Jurkat, Clone E6-1 (cell line): ENCODE measurements at regions not wholly inside any gene's neighbourhood (a gene's known extent, or its start where the extent isn't known, plus 50 kb on each side); places are given as distances from the start of the nearest gene placed in this dataset.

Source experiments
- DNase-seq: peaks from one replicate; pipeline ENCODE4 v3.0.0-alpha.2; 2011; ENCODE audit warnings: low read depth, low spot score
- H3K4me3 ChIP-seq: 2 replicates; pipeline ENCODE4 v1.5.1; 2011; ENCODE audit warnings: mild to moderate bottlenecking, low read length, control low read depth, moderate library complexity

- no peak overlapping the region for H3K4me3 ChIP-seq
- DNase-seq, result no peak
These were observed 947.5 kb downstream of the CDH11 start for GRCh38 chr16:64174327-64174726.

- no peak for DNase-seq
- no peak overlapping the region for H3K4me3 ChIP-seq
These were observed 949.2 kb downstream of the CDH11 start for GRCh38 chr16:64172652-64173051.

DNA sequence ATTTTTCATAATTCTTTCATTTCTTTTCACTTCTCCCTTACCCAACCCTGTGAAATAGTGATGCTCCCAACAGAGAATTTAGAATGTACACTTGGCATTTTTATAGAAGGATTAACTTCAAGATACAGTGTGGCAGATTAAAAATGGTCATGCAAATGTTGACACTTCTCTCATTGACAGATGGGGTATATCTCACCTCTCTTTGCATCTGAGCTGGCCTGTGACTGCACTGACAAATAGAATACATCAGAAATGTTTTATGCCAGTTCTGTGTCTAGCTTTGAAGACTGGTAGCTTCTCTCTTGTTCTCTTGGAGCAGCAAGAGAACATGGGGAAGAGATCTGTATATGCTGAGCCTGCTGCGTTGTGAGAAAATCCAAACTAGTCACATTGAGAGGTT lies 949.6 kb downstream of the CDH11 start:
- H3K4me3 ChIP-seq, result no peak overlapping the region
- no peak for DNase-seq

DNA sequence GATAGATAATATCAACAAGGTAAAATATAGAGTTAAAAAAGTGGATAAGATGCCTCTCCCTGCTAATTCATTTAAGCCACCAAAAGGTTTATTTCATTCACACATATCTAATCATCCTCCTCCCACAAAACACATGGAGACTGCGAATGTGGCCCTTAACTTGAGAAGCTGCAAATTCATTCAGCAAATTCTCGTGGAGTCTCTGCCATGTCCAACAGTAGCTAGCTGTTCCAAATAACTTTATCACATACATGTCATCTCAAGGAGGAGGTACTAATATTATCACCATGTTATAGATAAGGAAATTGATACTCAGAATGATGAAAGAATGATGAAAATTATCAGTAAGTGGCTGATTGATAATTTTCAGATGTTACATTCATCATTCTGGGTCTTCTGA lies 950.2 kb downstream of the CDH11 start:
- no peak for DNase-seq
- no peak overlapping the region for H3K4me3 ChIP-seq

GRCh38 chr16:64168371-64168770 lies 953.5 kb downstream of the CDH11 start:
- no peak for DNase-seq

GRCh38 chr16:64167936-64168335 lies 953.9 kb downstream of the CDH11 start:
- no peak overlapping the region for H3K4me3 ChIP-seq

More at GRCh38 chr16:64168371-64168770, 953.5 kb downstream of the CDH11 start:
- no peak overlapping the region for H3K4me3 ChIP-seq

GRCh38 chr16:64165368-64165767 lies 956.5 kb downstream of the CDH11 start:
- no peak for DNase-seq
- H3K4me3 ChIP-seq, result no peak overlapping the region

More at GRCh38 chr16:64167936-64168335, 953.9 kb downstream of the CDH11 start:
- no peak for DNase-seq

DNA sequence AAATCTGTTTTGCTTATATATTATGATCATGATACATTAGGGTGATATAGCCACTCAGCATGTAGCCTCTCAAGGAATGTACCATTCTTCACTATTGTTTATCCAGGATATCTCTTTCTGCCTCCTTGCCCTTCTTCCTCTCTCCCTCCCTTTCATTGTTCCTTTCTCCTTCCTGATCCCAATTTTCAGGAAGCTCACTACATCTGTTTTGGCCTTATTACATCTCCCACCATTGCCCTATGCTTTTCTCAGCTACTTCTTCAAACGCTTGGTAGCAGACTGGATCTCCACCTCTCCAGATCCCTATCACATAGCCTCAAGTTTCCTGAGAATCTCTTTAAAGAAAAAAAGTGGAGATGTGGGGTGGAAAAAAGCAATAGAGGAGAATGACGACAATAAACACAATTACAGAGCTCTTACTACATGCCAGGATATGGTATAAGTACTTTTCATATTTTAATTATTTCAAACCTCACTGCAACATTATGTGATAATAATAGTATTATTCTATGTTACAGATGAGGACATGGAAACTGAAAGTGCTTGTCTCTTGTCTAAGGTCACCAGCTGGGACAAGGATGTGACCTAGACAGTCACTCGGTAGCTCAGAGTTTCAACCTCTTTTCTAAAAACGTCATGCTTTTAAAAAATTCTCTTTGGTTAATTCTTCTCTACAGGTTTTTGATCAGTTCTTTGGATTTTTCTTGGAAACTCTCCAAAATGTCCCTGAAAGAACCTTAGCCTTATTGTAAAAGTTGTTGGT lies 959.1 kb downstream of the CDH11 start:
- DNase-seq, result no peak
- H3K4me3 ChIP-seq, result no peak overlapping the region

DNA sequence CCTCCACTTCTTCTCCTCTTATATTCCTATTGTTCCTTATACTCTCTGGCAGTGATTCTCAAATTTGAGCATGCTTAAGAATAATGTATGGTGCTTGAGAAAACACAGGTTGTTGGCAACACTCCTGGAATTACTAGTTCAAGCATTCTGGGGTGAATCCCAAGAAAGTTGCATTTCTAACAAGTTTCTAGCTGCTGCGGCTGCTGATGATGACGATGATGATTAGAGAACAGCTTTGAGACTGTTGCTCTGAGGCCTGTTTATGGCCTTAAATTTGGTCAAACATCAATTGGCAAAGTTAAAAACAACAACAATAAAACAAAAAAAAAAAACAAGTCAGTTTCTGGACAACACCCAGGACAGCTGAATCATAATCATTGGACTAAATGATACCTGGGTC lies 961.9 kb downstream of the CDH11 start:
- no peak overlapping the region for H3K4me3 ChIP-seq
- DNase-seq, result no peak

DNA sequence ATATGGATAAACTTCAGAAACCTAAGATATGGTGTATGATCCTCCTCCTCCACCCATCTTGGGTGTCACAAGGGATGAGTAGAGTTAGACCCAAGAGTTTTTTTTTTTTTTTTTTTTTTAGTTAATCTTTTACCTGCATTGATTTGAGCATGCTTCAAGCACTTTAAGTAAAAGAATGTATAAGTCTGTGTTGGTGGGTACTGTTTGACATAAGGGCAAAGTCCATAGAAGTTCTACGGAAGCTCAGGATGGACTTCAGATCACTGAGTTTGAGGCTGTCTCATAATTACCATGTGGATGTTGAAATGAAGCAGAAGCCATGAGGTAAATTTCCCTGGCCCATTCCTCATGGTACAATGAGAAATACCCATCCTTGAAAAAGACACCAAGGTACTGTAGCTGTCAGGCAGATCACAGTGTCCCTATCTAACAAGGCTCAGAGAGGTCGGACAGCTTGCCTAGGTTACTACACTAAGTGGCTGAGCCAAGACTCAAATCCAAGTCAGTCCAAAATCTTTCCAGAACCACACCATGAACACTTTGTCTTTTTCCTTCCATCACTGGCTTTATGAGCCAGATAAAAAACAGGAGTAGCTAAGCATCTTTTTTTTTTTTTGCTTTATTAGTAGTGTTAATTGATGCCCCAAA lies 962.8 kb downstream of the CDH11 start:
- H3K4me3 ChIP-seq, result no peak overlapping the region
- no peak for DNase-seq

DNA sequence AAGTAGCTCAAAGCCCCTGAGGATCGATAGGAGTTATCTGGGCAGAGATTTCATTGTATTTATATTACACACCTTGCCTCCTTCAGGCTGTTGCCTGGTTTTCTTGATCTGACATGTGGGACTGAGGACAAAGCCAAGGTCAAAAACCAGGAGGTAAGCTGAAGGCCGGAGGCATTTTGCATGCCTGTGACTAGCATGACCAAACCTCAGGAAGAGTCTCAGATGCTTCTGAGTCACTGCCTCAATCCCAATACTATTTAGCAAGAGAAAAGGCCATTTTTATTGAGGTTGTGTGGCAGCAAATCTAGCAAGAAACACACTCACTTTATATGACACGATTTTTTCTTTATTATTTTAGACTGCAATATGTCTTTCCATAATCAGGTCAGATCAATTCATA lies 968.1 kb downstream of the CDH11 start:
- H3K4me3 ChIP-seq, result no peak overlapping the region
- no peak for DNase-seq

DNA sequence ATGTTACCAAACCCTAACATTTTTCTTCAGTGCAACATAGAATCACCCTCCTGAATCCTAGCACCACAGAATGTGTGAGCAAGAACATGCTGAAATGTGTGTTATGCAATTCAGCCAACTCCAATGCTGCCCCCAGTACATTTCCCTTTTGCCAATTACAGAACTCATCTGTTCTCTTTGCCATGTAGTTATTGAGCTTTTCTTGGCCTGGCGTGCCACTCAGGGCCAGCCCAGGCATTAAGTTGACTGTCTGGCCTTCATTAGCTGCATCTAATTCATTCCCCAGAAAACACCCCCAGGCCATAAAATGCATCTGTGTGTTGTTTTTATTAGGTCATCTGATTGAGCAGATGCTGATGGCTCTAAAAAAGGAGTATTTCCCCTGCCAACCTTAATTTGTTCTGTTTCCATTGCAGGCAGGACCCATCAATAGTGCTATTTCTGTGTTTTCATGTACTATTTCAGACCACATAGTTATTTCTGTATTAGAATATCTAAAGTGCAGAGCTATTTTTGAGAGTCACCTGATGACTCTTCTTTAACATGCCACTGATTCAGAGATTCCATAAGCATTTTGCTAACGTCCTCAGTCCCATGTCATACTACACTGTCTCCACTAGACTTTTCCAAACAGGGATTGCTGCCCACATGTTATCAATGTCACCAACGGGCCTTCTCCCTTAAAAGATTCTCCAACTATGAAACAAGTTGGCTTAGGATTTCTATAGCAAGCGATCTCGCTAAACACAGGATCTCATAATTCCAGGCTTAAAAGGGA lies 969.7 kb downstream of the CDH11 start:
- no peak for DNase-seq

GRCh38 chr16:64150193-64150592 lies 971.7 kb downstream of the CDH11 start:
- H3K4me3 ChIP-seq, result no peak overlapping the region
- no peak for DNase-seq

More for the DNA sequence above, 969.7 kb downstream of the CDH11 start:
- no peak overlapping the region for H3K4me3 ChIP-seq

DNA sequence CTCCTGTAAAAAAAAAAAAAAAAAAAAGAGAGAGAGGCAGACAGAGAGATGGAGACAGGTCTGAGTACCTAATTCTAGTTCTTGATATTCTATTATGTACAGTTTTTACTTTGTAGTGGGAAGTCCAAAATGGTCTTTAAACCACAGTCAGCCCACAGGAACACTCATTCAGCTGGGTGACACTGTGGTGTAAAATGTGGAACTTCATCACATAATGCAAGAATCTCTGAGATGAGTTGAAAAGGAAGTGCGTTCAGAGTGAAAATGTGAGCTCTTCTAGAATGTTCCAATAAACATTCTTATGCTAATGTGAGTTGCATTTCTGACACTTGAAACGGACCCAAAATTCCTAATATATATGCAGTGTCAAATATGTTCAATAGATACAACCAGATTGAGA lies 972.1 kb downstream of the CDH11 start:
- no peak for DNase-seq

DNA sequence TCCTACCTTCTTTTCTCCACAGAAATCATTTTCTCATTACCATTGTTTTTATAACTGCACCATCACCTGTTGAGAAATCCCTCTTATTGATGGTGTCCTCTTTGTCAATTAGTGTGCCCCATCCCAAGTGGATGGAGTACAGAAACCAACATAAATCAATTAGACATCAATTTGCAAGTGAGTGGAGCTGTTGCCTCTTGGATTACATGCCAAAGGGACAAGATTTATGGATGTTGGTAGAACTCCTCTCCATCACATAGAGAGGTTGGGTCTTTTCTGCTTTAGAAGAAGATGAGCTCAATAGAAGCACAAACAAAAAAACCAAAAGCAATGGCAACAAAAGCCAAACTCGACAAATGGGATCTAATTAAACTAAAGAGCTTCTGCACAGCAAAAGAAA lies 973.5 kb downstream of the CDH11 start:
- no peak overlapping the region for H3K4me3 ChIP-seq
- no peak for DNase-seq

More for the DNA sequence above, 972.1 kb downstream of the CDH11 start:
- H3K4me3 ChIP-seq, result no peak overlapping the region

DNA sequence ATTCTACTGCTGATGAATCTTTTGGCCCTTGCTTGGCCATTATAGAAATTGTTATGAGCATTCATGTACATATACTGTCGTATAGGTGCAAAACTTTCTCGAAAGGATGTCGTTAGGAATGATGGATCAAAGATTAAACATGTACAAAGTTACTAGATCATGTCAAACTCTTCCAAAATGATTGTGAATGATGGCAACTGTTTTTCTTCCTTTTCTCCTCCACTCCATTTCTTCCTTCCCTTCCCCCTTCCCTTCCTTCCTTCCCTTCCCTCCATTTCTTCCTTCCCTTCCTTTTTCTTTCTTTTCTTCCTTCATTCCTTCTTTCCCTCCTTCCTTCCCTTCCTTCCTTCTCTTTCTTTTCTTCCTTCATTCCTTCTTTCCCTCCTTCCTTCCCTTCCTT lies 973.9 kb downstream of the CDH11 start:
- H3K4me3 ChIP-seq, result no peak overlapping the region
- DNase-seq, result no peak

DNA sequence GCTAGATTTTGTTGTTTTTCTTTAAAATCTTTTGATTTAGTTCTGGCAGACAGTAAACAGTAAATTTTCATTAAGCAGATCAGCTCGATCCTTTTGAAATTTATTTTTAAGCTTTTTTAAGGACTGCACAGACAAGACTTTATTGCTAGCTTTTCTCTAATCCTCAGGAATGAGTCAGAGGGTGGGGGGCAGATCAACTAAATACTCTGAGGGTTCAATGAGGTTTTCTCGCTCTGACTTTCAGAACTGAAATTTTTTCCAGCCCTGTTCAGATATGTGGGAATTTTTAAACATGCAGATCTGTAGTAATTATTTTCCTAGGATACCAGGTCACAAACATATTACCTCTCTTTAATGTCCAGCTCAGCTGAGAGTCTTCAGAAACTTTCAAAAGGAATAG lies 977.2 kb downstream of the CDH11 start:
- no peak overlapping the region for H3K4me3 ChIP-seq
- no peak for DNase-seq

DNA sequence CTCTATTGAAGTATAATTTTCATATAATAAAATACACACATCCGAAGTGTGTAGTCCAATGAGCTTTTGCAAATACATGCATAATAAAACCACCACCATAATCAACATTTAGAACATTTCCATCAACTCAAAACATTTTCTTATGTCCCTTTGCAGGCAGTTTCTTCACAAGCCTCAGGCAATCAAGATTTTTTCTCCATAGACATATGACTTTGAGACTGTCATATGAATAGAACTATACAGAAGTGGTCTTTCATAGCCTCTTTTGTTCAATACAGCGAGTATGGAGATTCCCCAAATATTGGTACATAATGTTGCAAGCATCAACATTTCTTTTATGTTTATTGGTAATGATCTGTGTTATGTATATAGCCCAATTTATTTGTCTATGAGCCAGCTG lies 983.2 kb downstream of the CDH11 start:
- no peak for DNase-seq
- no peak overlapping the region for H3K4me3 ChIP-seq

DNA sequence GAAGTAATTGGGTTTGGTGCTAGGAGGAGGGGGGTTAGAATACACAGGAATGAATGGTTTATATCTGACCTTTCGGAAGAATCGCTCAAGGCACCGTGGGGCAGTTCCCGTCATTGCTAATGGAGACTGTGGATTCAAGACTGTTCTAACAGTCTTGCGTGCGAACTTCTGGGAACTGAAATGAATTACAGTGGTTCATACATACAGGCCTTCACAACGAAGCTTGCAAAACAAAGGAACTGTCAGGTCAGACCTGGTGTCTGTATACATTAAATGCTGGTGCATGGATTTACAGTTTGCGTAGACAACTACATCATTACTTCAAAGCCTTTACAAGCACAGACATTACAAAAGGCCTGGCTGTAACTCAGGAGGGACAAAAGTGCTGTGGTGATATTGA lies 983.9 kb downstream of the CDH11 start:
- H3K4me3 ChIP-seq, result no peak overlapping the region
- DNase-seq, result no peak

DNA sequence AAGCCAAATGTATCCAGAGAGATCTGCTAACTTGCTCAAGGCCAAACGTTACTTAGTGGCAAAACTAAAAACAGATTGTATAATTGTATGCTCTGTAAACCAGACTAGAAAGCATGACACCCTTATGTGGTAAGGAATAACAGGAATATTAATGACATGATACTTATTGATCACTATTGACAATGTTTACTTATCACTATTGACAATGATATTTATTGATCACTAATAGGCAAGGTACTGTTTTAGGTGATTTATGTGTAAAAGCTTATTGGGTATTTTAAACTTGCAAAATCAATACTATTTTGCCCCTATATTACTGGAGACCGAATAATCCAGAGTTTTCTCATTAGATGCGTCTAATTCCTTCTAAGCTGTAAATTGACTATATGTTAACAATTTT lies 985.1 kb downstream of the CDH11 start:
- H3K4me3 ChIP-seq, result no peak overlapping the region
- no peak for DNase-seq
